ENCODE measurements at regions not wholly inside any gene's neighbourhood (a gene's known extent, or its start where the extent isn't known, plus 50 kb on each side); places are given as distances from the start of the nearest gene placed in this dataset.
"Not testable (repeated sequence)": the region's sequence is repeated elsewhere in the genome, so short reads cannot be mapped to it uniquely, and the experiment has no call there.

DNA sequence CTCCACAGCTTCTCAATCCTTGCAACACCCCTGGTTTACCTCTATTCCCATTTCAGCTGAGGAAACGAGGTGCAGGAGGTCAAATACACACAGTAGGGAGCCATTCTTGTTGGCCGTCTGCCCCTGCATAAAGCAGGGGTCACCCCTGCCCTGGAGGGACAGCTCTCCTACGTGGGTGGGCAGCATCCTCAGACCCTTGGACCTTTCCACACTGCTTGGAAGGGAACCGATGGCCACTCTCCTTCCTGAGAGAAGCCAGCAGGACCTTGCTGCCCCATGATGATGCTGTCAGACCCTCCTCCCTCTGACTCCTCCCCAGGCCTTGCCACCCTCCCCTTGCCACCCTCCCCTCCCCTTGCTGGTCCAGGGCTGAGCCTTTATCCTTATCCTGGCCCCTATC is 121.1 kb upstream of the SYT13 start:
- no peaks in the 10 kb centered on the region for H4K20me1 ChIP-seq (ENCODE audit: insufficient read depth, low read length, poor library complexity, severe bottlenecking)
- H3K4me1 ChIP-seq (ENCODE audit: insufficient read depth, low read length, poor library complexity, severe bottlenecking): no peaks in the 10 kb centered on the region
- TF ChIP-seq, protein P1, sequence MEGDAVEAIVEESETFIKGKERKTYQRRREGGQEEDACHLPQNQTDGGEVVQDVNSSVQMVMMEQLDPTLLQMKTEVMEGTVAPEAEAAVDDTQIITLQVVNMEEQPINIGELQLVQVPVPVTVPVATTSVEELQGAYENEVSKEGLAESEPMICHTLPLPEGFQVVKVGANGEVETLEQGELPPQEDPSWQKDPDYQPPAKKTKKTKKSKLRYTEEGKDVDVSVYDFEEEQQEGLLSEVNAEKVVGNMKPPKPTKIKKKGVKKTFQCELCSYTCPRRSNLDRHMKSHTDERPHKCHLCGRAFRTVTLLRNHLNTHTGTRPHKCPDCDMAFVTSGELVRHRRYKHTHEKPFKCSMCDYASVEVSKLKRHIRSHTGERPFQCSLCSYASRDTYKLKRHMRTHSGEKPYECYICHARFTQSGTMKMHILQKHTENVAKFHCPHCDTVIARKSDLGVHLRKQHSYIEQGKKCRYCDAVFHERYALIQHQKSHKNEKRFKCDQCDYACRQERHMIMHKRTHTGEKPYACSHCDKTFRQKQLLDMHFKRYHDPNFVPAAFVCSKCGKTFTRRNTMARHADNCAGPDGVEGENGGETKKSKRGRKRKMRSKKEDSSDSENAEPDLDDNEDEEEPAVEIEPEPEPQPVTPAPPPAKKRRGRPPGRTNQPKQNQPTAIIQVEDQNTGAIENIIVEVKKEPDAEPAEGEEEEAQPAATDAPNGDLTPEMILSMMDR (conservative IDR thresholded peaks at IDR 0.05; ENCODE audit: low read length): no peak
- no peak for TF ChIP-seq EZH2phosphoT487 (IDR thresholded peaks at IDR 0.05; ENCODE audit: borderline replicate concordance)
- no peak overlapping the region for H2AFZ ChIP-seq (ENCODE audit: low read length)
- no peaks in the 10 kb centered on the region for H3K79me2 ChIP-seq (ENCODE audit: insufficient read depth, low read length)
- H3K9me2 ChIP-seq (replicated peaks; ENCODE audit: low read depth, low read length): no peaks in the 10 kb centered on the region
- no peaks in the 10 kb centered on the region for H3K36me3 ChIP-seq (ENCODE audit: insufficient read depth, low read length)
- H3F3A ChIP-seq (ENCODE audit: low read depth): no peaks in the 10 kb centered on the region
- H3K4me3 ChIP-seq (ENCODE audit: low read length, poor library complexity, severe bottlenecking): no peak overlapping the region
- H3K4me2 ChIP-seq (ENCODE audit: low read depth, low read length, poor library complexity, severe bottlenecking): no peak overlapping the region
- H3K27me3 ChIP-seq (ENCODE audit: insufficient read depth, low read length, poor library complexity, severe bottlenecking): no peaks in the 10 kb centered on the region
- H3K9ac ChIP-seq (ENCODE audit: low read depth, low read length, poor library complexity, severe bottlenecking): no peak overlapping the region
- H3K9me3 ChIP-seq (ENCODE audit: insufficient read depth, low read depth, low read length): no peaks in the 10 kb centered on the region

DNA sequence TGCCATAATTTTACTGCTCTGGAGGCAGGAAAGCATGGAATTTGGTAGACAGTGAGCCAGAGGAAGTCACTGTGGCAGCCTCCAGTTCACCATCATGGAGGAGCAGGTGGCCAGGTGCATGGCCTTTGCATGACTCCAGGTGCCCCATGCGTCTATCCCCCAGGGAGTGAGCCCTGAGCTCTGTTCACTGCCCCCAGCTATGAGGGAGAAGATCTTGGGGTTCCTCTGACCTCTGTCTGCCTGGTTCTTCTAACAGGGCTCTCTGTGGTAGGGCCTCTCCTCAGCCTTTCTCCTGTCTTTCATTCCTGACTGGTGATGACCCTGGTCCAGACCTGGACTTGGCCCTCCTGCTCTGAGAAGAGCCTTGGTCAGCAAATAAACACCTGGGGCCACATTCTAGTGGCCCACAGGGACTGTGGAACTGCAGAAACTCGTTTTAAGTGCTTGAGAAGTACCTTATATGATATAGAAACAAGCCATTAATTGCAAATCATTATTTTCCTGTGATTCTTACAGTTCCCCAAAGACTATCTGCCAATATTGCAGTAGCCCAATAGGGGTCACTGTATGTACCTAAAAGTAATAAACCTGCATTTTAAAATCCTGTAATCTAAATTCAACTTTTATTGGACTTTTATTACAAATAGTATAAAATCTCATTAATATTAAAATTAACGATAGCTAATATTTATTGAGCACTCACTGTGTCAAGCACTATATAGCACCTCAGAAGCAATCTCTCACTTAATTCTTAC is 120.0 kb upstream of the SYT13 start:
- no peaks in the 10 kb centered on the region for H4K20me1 ChIP-seq (ENCODE audit: insufficient read depth, low read length, poor library complexity, severe bottlenecking)
- no peaks in the 10 kb centered on the region for H3K9me3 ChIP-seq (ENCODE audit: insufficient read depth, low read depth, low read length)
- H2AFZ ChIP-seq (ENCODE audit: low read length): no peak overlapping the region
- H3K4me2 ChIP-seq (ENCODE audit: low read depth, low read length, poor library complexity, severe bottlenecking): no peak overlapping the region
- H3K4me1 ChIP-seq (ENCODE audit: insufficient read depth, low read length, poor library complexity, severe bottlenecking): no peaks in the 10 kb centered on the region
- no peaks in the 10 kb centered on the region for H3F3A ChIP-seq (ENCODE audit: low read depth)
- H3K9me2 ChIP-seq (replicated peaks; ENCODE audit: low read depth, low read length): no peaks in the 10 kb centered on the region
- H3K36me3 ChIP-seq (ENCODE audit: insufficient read depth, low read length): no peaks in the 10 kb centered on the region
- H3K9ac ChIP-seq (ENCODE audit: low read depth, low read length, poor library complexity, severe bottlenecking): no peak overlapping the region
- no peak for TF ChIP-seq EZH2phosphoT487 (IDR thresholded peaks at IDR 0.05; ENCODE audit: borderline replicate concordance)
- TF ChIP-seq, protein P1 (conservative IDR thresholded peaks at IDR 0.05; ENCODE audit: low read length): peak; percentile 68
- H3K79me2 ChIP-seq (ENCODE audit: insufficient read depth, low read length): no peaks in the 10 kb centered on the region
- no peak overlapping the region for H3K4me3 ChIP-seq (ENCODE audit: low read length, poor library complexity, severe bottlenecking)
- H3K27me3 ChIP-seq (ENCODE audit: insufficient read depth, low read length, poor library complexity, severe bottlenecking): no peaks in the 10 kb centered on the region

DNA sequence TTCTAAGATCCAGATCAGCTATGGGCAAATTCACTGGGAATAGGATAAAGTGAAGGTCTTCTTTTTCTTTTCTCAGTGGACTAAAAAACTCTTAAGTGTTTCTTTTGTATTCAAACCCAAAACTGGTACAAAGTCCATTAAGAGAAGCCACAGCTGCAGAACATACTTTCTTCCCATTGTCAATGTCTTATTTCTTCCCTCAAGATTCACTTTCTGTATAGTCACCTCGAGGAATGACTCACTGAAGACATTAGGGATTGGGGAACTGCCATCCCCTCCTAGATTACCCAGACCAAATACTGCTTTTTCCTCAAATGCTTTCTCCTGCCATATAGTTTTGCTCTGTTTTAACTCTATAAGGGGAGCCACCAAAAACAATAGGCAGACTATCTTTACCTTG is 117.4 kb upstream of the SYT13 start:
- not testable (repeated sequence) for H2AFZ ChIP-seq (ENCODE audit: low read length); H3K27me3 ChIP-seq (ENCODE audit: insufficient read depth, low read length, poor library complexity, severe bottlenecking); H3K4me2 ChIP-seq (ENCODE audit: low read depth, low read length, poor library complexity, severe bottlenecking); H3K4me1 ChIP-seq (ENCODE audit: insufficient read depth, low read length, poor library complexity, severe bottlenecking); H3F3A ChIP-seq (ENCODE audit: low read depth); H3K36me3 ChIP-seq (ENCODE audit: insufficient read depth, low read length); H4K20me1 ChIP-seq (ENCODE audit: insufficient read depth, low read length, poor library complexity, severe bottlenecking); H3K9me2 ChIP-seq (replicated peaks; ENCODE audit: low read depth, low read length); H3K79me2 ChIP-seq (ENCODE audit: insufficient read depth, low read length); H3K9ac ChIP-seq (ENCODE audit: low read depth, low read length, poor library complexity, severe bottlenecking); H3K9me3 ChIP-seq (ENCODE audit: insufficient read depth, low read depth, low read length); H3K4me3 ChIP-seq (ENCODE audit: low read length, poor library complexity, severe bottlenecking)

DNA sequence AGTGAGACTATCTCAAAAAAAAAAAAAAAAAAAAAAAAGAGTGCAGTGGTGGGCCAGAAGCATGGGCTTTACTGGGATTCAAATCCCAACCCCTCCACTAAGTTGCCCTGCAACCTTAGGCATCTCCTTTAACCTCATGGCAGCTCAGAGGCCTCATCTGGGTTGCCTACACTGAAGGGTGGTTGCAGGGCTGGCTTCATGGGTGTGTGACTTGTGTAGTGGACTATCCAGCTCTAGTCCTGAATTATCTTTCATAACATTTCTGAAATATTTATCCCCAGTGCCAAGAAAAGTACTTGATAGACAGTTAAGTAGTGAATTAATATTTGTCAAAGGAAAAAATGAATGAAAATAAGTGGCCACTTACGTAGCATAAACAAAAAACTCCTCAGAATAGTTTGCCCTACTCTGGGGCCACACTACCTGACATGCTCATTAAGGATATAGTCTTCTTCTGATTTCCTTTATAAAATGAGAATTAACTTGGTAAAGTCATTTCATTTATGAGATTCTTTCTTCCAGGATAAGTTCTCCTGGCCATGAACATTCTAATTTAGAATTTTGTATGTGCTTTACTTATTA is 116.0 kb upstream of the SYT13 start:
- H2AFZ ChIP-seq (ENCODE audit: low read length): no peak overlapping the region
- H3K27me3 ChIP-seq (ENCODE audit: insufficient read depth, low read length, poor library complexity, severe bottlenecking): no peaks in the 10 kb centered on the region
- H4K20me1 ChIP-seq (ENCODE audit: insufficient read depth, low read length, poor library complexity, severe bottlenecking): no peaks in the 10 kb centered on the region
- no peaks in the 10 kb centered on the region for H3K36me3 ChIP-seq (ENCODE audit: insufficient read depth, low read length)
- TF ChIP-seq, protein P1 (conservative IDR thresholded peaks at IDR 0.05; ENCODE audit: low read length): no peak
- no peak for TF ChIP-seq EZH2phosphoT487 (IDR thresholded peaks at IDR 0.05; ENCODE audit: borderline replicate concordance)
- no peaks in the 10 kb centered on the region for H3K9me2 ChIP-seq (replicated peaks; ENCODE audit: low read depth, low read length)
- H3K4me2 ChIP-seq (ENCODE audit: low read depth, low read length, poor library complexity, severe bottlenecking): no peak overlapping the region
- no peaks in the 10 kb centered on the region for H3K79me2 ChIP-seq (ENCODE audit: insufficient read depth, low read length)
- no peaks in the 10 kb centered on the region for H3K9me3 ChIP-seq (ENCODE audit: insufficient read depth, low read depth, low read length)
- H3F3A ChIP-seq (ENCODE audit: low read depth): no peaks in the 10 kb centered on the region
- no peaks in the 10 kb centered on the region for H3K4me1 ChIP-seq (ENCODE audit: insufficient read depth, low read length, poor library complexity, severe bottlenecking)
- no peak overlapping the region for H3K4me3 ChIP-seq (ENCODE audit: low read length, poor library complexity, severe bottlenecking)
- H3K9ac ChIP-seq (ENCODE audit: low read depth, low read length, poor library complexity, severe bottlenecking): no peak overlapping the region

Measured in Loucy (cell line).